ENCODE measurements at regions not wholly inside any gene's neighbourhood (a gene's known extent, or its start where the extent isn't known, plus 50 kb on each side); places are given as distances from the start of the nearest gene placed in this dataset.

DNA sequence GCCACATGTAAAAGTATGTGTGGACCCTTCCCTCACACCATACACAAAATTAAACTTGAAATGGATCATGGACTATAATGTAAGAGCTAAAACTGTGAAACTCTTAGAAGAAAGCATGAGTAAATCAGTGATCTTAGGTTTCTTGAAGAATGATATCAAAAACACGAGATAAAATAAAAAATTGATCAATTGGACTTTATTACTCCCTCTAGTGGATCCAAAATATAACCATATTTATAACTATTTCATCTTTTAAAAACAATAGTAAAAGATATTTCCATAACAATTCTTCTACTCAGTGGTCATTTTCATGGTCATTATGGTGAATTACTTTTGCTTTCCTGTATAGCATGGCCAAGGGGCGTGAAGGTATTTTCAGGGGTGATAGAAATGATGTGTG is 174.6 kb upstream of the LSM14A start:
- H3K4me1 ChIP-seq (ENCODE audit: insufficient read depth): peaks cover 3% of the 10 kb centered on the region; the same call in 1 of the 2 replicates
- no peaks in the 10 kb centered on the region for H3K36me3 ChIP-seq (ENCODE audit: insufficient read depth)
- Mint-ChIP-seq H3K9me3 (peaks cover 10% of the 10 kb centered on the region), H3K4me3 (no peak overlapping the region), H3K36me3 (ENCODE audit: low read depth) (peaks cover 3% of the 10 kb centered on the region; the same call in 1 of the 3 replicates), H3K27me3 (ENCODE audit: insufficient read depth, low read depth, poor library complexity) (no peaks in the 10 kb centered on the region), H3K4me1 (peaks cover 8% of the 10 kb centered on the region), H3K27ac (no peak overlapping the region)
- H3K27ac ChIP-seq (ENCODE audit: low read depth): no peak overlapping the region
- no peak overlapping the region for H3K4me3 ChIP-seq
- H2AFZ ChIP-seq: no peak overlapping the region
- no peaks in the 10 kb centered on the region for H3K27me3 ChIP-seq (ENCODE audit: insufficient read depth)
- no peak for DNase-seq (ENCODE audit: low spot score)
- ATAC-seq: no peak
- no peaks in the 10 kb centered on the region for H3F3A ChIP-seq (replicated peaks; ENCODE audit: low read depth)
- H3K4me2 ChIP-seq: no peak overlapping the region
- no peaks in the 10 kb centered on the region for H3K79me2 ChIP-seq (replicated peaks; ENCODE audit: insufficient read depth)
- TF ChIP-seq NANOG (IDR thresholded peaks at IDR 0.05; ENCODE audit: borderline replicate concordance) (no peak), EZH2 (IDR thresholded peaks at IDR 0.05; ENCODE audit: low read depth, unreplicated experiment) (no peak), POLR2AphosphoS5 (IDR thresholded peaks at IDR 0.05; ENCODE audit: low read depth) (no peak), CREB1 (CRISPR knock-in tag; IDR thresholded peaks at IDR 0.05; ENCODE audit: low read depth) (no peak), ZNF114 (CRISPR knock-in tag; IDR thresholded peaks at IDR 0.05) (no peak), CTCF (conservative IDR thresholded peaks at IDR 0.05; ENCODE audit: low read depth in 2 of 2) (no peak; a peak in 1 of 4 replicates), ZNF331 (CRISPR knock-in tag; IDR thresholded peaks at IDR 0.05; ENCODE audit: low read depth) (no peak), JUNB (IDR thresholded peaks at IDR 0.05; ENCODE audit: unreplicated experiment) (no peak), EZH2phosphoT487 (IDR thresholded peaks at IDR 0.05; ENCODE audit: unreplicated experiment) (no peak), STAT1 (IDR thresholded peaks at IDR 0.05; ENCODE audit: unreplicated experiment) (no peak)
- TF ChIP-seq, protein P1, sequence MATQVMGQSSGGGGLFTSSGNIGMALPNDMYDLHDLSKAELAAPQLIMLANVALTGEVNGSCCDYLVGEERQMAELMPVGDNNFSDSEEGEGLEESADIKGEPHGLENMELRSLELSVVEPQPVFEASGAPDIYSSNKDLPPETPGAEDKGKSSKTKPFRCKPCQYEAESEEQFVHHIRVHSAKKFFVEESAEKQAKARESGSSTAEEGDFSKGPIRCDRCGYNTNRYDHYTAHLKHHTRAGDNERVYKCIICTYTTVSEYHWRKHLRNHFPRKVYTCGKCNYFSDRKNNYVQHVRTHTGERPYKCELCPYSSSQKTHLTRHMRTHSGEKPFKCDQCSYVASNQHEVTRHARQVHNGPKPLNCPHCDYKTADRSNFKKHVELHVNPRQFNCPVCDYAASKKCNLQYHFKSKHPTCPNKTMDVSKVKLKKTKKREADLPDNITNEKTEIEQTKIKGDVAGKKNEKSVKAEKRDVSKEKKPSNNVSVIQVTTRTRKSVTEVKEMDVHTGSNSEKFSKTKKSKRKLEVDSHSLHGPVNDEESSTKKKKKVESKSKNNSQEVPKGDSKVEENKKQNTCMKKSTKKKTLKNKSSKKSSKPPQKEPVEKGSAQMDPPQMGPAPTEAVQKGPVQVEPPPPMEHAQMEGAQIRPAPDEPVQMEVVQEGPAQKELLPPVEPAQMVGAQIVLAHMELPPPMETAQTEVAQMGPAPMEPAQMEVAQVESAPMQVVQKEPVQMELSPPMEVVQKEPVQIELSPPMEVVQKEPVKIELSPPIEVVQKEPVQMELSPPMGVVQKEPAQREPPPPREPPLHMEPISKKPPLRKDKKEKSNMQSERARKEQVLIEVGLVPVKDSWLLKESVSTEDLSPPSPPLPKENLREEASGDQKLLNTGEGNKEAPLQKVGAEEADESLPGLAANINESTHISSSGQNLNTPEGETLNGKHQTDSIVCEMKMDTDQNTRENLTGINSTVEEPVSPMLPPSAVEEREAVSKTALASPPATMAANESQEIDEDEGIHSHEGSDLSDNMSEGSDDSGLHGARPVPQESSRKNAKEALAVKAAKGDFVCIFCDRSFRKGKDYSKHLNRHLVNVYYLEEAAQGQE (IDR thresholded peaks at IDR 0.05; ENCODE audit: unreplicated experiment): no peak
- TF ChIP-seq, protein P2, sequence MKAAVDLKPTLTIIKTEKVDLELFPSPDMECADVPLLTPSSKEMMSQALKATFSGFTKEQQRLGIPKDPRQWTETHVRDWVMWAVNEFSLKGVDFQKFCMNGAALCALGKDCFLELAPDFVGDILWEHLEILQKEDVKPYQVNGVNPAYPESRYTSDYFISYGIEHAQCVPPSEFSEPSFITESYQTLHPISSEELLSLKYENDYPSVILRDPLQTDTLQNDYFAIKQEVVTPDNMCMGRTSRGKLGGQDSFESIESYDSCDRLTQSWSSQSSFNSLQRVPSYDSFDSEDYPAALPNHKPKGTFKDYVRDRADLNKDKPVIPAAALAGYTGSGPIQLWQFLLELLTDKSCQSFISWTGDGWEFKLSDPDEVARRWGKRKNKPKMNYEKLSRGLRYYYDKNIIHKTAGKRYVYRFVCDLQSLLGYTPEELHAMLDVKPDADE (IDR thresholded peaks at IDR 0.05): no peak
- TF ChIP-seq, protein P3, sequence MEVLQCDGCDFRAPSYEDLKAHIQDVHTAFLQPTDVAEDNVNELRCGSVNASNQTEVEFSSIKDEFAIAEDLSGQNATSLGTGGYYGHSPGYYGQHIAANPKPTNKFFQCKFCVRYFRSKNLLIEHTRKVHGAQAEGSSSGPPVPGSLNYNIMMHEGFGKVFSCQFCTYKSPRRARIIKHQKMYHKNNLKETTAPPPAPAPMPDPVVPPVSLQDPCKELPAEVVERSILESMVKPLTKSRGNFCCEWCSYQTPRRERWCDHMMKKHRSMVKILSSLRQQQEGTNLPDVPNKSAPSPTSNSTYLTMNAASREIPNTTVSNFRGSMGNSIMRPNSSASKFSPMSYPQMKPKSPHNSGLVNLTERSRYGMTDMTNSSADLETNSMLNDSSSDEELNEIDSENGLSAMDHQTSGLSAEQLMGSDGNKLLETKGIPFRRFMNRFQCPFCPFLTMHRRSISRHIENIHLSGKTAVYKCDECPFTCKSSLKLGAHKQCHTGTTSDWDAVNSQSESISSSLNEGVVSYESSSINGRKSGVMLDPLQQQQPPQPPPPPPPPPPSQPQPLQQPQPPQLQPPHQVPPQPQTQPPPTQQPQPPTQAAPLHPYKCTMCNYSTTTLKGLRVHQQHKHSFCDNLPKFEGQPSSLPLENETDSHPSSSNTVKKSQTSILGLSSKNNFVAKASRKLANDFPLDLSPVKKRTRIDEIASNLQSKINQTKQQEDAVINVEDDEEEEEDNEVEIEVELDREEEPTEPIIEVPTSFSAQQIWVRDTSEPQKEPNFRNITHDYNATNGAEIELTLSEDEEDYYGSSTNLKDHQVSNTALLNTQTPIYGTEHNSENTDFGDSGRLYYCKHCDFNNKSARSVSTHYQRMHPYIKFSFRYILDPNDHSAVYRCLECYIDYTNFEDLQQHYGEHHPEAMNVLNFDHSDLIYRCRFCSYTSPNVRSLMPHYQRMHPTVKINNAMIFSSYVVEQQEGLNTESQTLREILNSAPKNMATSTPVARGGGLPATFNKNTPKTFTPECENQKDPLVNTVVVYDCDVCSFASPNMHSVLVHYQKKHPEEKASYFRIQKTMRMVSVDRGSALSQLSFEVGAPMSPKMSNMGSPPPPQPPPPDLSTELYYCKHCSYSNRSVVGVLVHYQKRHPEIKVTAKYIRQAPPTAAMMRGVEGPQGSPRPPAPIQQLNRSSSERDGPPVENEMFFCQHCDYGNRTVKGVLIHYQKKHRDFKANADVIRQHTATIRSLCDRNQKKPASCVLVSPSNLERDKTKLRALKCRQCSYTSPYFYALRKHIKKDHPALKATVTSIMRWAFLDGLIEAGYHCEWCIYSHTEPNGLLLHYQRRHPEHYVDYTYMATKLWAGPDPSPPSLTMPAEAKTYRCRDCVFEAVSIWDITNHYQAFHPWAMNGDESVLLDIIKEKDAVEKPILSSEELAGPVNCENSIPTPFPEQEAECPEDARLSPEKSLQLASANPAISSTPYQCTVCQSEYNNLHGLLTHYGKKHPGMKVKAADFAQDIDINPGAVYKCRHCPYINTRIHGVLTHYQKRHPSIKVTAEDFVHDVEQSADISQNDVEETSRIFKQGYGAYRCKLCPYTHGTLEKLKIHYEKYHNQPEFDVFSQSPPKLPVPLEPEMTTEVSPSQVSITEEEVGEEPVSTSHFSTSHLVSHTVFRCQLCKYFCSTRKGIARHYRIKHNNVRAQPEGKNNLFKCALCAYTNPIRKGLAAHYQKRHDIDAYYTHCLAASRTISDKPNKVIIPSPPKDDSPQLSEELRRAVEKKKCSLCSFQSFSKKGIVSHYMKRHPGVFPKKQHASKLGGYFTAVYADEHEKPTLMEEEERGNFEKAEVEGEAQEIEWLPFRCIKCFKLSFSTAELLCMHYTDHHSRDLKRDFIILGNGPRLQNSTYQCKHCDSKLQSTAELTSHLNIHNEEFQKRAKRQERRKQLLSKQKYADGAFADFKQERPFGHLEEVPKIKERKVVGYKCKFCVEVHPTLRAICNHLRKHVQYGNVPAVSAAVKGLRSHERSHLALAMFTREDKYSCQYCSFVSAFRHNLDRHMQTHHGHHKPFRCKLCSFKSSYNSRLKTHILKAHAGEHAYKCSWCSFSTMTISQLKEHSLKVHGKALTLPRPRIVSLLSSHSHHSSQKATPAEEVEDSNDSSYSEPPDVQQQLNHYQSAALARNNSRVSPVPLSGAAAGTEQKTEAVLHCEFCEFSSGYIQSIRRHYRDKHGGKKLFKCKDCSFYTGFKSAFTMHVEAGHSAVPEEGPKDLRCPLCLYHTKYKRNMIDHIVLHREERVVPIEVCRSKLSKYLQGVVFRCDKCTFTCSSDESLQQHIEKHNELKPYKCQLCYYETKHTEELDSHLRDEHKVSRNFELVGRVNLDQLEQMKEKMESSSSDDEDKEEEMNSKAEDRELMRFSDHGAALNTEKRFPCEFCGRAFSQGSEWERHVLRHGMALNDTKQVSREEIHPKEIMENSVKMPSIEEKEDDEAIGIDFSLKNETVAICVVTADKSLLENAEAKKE (CRISPR knock-in tag; IDR thresholded peaks at IDR 0.05): no peak
- no peaks in the 10 kb centered on the region for H3K9me2 ChIP-seq (ENCODE audit: insufficient read depth)
- H4K20me1 ChIP-seq (replicated peaks; ENCODE audit: insufficient read depth): no peaks in the 10 kb centered on the region

Measured in GM23338 (cell line).